ENCODE measurements at regions not wholly inside any gene's neighbourhood (a gene's known extent, or its start where the extent isn't known, plus 50 kb on each side); places are given as distances from the start of the nearest gene placed in this dataset.

GRCh38 chr20:57913156-57913930 is 203.5 kb upstream of the PMEPA1 start (continued):
- TF ChIP-seq CBX8 (IDR thresholded peaks at IDR 0.05; ENCODE audit: borderline replicate concordance, low read depth, low read length) (no peak), RAD21 (IDR thresholded peaks at IDR 0.05 in 1 of 2, conservative IDR thresholded peaks at IDR 0.05 in 1 of 2; ENCODE audit: low read depth in 2 of 2, low read length in 2 of 2) (no peak), ATF2 (IDR thresholded peaks at IDR 0.05; ENCODE audit: low read length) (no peak), CHD2 (IDR thresholded peaks at IDR 0.05; ENCODE audit: low read length) (no peak), KDM1A (IDR thresholded peaks at IDR 0.05; ENCODE audit: borderline replicate concordance, low read length) (no peak), MAFK (IDR thresholded peaks at IDR 0.05; ENCODE audit: low read depth, low read length) (no peak), POU5F1 (IDR thresholded peaks at IDR 0.05; ENCODE audit: low read depth, low read length) (no peak), TCF12 (IDR thresholded peaks at IDR 0.05; ENCODE audit: low read depth, low read length) (no peak)

Data from H1 (cell line).